ENCODE measurements at regions not wholly inside any gene's neighbourhood (a gene's known extent, or its start where the extent isn't known, plus 50 kb on each side); places are given as distances from the start of the nearest gene placed in this dataset.

DNA sequence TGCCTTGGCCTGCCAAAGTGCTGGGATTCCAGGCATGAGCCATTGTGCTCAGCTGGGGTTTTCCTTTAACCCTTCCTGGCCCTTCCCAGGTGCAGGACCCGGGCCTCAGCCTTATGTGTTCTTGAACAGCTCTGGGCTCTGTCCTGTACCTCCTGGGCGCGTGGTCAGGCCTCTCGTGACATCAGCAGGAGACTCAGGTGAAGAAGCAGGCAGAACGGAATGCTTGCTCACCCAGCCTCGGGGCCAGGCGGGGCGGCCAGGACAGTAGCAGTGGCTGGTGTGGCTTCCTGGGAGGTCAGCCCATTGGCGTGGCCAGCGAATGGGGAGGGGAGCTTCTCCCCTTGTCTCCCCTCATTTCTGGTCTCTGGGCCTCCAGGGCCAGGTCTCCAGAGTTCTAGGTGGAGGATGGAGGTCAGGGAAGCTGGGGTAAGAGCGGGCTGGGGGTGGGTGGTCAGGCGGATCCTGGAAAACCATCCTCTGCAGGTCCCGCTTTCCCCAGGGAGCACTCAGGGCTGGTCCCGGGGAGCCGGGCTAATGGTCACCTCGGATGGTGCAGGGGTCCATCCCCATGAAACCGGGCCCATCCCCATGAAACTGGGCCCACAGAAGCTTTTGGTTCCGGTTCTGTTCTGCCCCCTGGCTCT is 281.5 kb downstream of the SEC14L1 start:
- DNase-seq: no peak

DNA sequence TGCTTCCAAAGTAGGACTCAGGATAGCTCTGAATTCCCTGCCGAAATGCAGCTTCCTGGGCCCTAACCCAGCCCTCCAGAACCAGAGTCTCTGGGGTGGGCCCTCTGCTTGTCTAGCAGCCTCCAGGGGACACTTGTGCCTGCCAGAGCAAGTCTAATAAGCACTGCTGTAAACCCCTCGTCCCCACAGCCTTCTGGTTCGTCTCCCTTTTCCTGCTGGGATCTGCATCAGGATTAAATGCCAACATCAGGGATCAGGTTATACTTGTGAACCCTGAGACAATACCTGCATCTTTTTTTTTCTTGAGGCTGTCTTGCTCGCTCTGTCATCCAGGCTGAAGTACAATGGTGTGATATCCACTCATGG is 282.0 kb downstream of the SEC14L1 start:
- DNase-seq: no peak

DNA sequence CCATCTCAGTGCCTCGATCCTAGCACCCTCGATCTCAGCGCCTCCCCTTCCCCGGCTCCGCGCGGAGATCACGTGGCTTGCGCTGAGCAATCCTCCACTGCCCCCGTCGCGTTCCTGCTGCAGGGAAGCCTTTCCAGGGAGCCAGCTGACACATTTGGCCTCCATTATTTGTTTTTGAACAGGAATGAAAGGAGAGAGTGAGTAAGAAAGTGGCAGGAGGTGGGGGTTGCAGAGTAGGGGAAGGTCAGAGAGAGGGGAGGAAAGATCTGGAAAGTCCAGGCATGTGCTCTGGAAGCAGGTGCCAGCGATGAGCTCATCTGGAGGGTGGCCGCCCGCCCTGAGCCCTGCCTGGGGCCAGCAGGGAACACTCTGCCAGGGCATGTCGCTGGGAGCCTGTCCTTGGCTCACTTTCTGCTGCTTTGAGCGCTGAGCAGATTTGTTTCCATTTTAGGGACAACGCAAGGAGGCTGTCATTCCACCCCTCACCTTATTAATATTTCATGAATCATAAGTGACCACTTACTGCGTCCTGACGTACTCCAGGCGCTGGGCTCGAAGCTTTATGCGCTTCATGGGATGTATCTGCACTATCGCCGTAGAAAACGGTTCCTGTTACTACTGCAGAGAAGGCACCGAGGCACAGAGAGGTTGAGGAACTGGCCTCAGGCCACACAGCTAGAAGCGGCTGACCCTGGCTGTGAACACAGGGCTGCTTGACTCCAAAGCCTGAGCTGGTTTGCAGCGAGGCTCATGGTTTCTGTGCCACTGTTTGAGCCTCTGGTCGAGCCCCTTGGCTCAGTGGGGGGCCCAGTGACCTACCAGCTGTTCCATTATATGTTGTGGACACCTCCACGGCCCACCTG is 283.1 kb downstream of the SEC14L1 start:
- no peak for DNase-seq

DNA sequence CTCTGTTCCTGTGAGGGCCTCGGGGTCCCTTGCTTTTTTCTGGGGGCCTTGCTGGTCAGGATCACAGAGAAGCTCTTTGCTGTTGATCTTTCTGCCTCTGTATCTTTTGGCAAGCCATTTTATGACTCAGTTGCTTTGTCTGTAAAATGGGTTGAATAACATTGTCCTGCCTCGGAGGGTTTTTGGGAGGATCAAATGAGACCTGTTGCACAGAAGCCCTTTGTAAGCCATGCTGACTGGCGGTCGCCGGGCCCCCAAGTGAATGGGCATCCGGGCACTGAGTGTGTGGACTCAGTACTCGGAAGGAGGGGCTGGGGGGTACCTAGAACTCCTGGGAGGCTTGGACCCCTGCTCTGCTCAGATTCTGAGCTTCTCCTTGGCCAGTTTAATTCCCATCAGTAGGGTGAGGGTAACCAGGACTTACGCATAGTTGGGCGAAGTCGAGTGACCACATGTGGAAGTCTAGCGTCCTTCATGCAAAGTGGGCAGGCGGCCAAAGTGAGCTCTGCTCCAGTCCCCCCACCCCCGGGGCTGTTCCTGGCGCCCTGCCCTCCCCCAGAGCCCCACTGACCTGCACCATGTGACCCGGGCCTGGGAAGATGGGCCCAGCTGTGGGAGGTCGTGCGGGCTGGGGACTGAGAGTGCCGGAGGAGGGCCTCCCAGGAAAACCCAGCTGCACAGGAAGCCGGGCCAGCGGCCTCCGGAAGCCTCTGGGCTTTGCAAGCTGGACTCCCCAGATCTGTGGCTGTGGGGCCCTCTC is 284.0 kb downstream of the SEC14L1 start:
- no peak for DNase-seq

DNA sequence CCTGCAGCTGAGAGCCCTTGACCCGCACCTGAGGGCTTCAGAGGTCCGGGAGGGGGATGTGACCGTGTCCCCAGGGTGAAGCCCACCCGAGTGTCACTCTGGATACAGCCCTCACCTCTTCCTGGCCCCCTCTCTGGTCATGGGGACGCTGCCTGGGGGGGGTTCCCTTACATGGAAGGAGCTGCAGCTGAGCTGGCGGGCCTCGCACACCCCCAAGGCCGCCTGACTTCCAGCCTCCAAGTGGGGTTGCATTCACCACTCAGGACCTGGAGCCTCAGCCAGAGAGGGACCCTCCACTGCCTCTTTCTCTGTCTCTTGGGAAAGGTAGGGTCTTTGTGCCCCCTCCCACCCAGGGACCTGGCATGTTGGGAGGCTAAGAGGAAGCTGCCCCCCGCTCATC is 284.6 kb downstream of the SEC14L1 start:
- no peak for DNase-seq

DNA sequence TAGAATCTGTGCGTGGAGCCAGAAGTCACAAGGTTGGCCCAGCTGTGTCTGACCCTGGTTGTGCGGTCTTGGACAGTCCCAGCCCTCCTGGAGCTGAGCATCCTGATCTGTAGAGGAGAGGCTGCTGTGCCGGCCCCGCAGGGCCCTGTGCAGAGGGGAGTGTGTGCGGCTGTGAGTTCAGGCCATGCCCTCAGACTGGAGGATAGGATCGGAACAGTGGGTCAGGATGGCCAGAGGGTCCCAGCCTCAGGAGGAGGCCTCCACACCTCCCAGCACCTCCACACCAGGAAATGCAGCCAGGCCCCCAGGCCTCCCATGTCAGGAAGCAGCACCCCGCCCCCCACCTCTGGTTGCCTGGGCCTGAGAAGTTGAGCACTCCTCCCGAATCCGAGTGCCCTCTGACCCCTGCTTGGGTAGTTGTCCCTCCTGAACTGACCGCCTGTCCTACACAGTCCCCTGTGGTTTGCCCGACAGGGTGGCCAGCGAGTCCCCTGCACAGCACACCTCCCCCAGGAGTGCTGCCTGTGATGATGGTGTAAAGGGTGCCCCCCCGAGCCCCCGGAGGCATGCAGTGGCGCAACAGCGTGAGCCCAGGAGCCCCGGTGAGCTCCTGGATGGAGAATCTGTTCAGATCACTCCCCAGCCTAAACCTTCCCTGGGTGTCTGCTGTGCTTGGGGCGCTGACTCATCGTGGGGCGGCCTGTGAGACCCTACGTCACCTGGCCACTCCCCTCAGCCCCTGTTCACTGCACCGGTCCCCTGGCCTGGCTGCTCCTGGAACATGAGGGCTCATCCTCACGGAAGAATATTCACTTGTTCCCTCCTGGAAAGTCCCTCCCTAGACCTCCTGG is 285.2 kb downstream of the SEC14L1 start:
- DNase-seq: no peak

DNA sequence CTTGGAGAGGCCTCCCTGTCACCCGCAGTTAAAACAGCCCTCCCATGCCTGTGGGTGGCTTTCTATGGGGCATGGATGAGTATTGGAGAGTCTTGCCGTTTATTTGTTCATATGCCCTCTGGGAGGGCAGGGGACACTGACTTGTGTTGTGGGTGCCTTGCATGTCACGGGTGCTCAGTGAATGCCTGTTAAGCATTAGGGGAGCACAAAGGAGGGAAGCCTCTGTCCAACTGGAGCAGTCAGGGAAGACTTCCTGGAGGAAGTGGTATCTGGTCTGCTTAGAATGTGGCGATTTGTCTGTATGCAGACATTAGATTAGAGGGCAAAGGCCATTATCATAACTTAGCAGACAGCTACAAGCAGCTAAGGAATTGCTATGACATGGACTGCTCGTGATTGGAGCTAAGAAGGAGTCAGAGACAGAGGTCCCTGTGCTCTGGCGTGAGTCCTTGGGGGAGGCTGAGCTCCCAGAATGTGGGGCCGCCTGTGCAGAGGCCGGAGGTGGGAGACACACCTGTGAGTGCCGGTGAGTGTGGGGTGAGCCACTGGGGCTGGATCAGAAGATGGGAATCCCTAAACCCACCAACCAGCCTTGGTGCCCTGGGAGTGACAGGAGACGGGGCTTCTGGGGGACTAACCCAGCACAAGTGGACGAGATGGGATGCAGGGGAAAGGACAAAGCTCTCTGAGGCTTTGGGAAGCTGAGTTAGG is 286.1 kb downstream of the SEC14L1 start:
- DNase-seq: no peak

DNA sequence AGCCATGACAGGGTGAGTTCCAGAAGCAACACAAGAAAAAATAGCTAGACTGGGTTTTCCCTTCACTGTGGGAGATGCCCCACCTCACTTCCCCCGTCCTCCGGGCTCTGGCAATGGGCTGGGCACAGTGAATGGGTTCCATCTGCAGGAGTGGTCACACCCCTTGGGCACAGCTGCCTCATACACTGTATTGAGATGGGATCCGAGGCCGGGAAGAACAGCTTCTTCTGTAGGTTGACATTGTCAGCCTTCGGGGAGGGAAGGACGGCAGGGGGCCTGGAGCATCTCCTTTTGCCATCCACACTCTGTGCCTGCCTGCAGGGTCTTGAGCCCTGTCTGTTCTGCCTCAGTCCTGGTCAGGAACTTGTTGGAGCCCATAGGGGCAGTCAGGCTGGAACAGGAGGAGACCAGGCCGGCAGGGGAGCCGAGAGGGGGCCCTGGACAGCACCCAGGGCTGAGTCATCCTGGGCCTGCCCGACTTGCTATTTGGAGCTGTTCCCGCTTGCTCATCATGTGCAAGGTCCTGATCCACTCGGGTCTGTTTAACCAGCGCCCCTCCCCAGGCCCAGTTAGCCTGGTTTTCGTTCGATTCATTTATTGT is 286.7 kb downstream of the SEC14L1 start:
- DNase-seq: no peak

DNA sequence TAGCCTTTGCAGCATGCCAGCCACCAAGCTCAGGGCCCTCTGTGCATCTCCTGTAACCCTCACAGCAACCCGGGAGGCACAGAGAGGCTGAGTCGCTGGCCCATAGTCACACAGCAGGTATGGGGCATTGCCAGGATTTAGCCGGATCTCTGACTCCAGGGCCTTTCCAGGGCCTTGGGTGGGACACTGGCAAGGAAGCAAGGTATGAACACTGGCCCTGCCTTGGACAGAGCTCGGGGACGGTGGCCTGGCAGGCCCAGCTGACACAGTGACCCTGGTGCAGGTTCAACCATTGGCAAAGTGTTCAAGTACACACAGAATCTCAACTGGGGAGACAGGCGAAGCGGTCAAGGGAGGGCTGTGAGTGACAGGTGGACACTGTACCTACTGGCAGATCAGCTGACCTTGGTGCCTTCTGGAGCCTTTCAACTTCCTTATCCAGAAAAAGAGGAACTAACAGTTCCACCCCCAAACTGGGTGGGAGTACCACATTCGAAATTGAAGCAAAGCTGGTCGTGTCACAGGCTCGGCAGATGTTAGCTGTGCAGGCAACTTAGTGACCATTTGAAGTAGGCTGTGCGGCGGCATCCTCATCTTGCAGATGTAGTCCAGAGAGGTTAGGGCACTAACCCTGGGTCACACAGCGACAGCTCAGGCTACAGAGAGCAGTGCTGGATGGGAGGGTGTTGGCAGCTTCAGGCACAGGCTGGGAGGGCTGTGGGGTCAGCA is 287.4 kb downstream of the SEC14L1 start:
- DNase-seq: no peak

DNA sequence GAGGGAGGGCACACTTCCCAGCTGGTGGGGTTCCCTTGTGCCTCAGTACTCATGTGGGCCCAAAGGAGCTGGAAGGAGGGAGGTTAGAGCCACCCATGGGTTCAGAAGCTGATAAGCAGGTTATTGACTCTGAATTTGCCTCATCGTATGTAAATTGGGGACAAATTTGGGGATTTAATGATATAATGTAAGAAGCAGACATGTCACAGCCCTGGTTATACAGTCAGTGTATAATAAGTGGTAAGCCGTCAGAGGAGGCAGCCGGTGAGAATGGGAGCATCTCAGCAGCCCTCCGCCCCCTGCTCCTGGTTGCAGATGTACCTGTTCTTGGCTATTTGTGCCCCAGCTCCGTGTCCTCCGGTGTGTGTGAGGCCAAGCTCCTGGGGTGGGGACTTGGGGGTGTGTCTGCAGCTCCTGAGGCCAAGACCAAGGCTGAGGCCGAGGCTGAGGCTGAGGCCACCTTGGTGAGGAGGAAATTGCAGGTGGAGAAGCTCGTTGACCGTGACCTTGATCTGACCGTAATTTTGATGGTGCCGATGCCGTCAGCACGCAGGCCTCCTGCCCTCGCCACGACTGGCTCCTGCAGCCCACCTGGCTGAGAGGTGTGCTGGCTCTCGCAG is 288.1 kb downstream of the SEC14L1 start:
- no peak for DNase-seq

DNA sequence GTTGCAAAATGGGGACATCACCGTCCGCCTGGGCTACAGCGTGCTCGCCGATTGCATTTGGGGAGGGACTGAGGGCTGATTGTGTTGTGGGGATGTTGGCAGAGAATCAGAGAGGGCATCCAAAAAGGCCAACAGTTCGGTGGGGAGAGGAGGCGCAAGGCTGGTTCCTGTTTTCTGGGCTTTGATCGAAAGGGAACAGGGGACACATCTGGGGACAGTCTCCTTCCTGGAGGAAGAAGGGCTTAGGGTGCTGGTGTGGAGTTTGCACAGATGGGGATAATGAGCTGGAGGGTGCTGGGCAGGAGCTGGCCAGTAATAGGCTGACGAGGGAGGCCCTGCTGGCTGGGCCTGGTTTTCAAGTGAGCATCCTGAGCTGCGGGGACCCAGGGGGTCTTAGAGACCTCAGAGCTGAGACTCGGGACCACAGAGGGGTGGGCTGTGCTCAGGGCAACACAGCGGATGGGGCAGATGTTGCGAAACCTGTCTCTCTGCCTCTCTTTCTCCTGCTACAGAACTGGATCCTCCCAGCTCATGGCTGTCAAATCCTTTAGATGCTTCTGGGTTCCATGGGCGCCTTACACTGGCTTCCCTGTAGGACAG is 288.7 kb downstream of the SEC14L1 start:
- DNase-seq: no peak

DNA sequence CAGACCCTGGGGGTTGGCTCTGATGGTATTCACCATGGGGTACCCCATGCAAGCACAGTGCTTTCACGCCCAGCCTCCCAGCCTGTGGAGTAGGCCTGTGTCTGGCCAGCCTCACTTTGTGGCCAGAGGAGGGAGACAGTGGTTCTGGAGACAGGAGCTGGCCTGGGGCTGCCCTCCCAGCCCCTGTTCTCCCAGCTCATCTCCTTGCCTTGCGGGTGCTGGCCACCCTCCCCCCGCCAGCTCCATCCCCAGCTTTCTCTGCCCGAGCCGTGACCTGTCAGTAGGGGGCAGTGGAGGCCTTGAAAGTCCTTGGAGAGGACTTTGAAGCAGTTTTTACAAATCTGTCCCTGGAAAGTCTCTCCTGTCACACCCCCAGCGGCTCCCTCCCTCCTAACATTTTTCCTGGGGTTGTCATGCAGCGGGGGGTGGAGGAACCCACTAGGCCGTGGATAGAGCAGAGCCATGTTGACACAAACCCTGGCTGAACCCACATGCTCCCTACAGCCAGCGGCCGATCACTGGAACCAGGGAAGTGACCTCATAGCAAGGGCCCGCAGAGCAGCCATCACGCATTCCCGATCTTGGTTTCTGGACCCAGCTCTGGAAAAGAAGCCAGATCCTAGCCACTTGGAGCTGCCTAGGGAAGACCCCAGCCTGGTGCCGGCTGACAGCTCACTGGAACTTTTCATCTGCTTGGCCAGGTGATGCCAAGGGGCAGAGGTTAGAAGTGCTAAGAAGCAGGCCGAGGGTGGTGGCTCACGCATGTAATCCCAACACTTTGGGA is 289.4 kb downstream of the SEC14L1 start:
- DNase-seq: no peak

DNA sequence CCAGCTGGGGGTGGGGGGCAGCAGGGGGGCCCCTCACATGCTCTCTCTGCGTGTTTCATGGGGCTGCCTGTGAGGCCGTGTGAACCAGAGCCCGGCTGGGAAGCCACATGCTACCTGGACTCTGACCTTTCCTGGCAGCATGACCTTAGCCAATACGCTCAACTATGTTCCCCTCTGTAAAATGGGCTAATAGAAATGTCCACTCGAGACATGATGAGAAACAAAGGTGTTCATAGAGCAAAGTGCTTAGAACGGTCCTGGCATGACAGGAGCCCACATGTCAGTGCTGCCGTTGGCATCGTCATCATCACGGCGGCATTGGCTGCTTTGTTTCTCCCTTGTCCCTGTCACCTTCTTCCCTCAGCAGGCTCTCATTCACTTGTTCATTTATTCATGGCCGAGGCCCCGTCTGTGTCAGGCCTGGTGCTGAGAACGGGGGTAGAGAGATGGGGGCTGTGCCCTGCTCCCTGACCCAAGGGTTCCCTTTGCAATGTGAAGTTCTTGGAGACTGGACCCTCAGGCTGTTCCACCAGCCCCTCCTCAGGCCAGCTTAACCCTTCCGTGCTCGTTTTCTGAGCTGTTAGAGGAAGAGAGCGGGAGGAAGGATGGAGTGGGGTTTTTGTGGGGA is 291.4 kb downstream of the SEC14L1 start:
- DNase-seq: no peak

DNA sequence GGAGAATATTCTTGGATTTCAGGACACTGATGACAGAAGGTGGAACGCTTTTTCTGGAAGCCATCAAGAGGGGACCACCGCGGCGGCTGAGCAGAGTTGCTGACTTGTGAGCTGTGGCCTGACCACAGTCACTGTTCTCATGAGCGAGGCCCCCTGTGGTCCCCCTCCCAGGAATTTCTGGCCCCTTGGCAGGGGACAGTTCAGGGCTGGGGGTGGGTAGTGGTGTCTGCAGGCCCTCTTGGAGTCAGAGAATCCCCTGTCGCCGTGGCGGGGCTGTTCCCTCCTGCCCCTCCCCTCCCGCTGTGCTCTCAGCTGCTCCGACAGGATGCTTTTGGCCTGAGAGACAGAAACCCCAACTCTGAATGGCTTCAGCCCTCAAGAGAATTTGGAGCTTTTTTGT is 292.0 kb downstream of the SEC14L1 start:
- DNase-seq: no peak

DNA sequence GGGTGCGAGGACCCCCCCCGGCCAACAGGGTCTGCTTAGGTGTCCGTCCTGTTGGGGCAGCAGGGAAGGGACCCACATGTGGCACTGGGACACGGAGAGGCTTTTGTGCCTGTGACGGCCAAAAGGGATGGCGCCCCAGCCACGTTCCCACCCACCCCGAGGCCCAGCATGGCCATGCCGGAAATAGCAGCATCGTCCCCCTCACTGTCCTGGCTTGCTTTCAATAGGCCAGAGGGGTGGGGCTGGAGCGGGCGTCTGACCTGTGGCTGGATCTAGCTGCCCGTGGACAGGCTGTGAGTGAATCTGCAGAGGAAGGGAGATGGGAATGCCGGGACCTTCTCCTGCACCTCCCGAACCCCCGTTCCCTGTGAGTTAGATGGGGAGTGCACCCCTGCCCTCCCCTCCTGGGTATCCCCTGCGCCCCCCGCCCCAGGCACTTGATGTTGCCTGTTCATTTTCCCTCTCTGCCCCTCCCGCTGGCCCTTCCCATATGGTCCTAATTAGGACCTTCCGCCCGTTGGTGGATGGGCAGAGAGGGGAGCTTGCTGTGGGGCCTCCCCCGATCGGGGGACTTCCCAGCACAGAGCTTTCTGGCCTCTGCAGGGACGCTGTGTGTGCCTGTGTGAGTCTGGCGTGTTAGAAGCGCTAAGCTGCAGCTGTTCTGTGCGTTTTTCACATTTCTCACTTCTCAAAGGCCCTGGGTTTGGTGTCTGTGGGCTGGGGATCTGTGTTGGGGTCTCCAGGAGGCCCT is 292.8 kb downstream of the SEC14L1 start:
- no peak for DNase-seq

DNA sequence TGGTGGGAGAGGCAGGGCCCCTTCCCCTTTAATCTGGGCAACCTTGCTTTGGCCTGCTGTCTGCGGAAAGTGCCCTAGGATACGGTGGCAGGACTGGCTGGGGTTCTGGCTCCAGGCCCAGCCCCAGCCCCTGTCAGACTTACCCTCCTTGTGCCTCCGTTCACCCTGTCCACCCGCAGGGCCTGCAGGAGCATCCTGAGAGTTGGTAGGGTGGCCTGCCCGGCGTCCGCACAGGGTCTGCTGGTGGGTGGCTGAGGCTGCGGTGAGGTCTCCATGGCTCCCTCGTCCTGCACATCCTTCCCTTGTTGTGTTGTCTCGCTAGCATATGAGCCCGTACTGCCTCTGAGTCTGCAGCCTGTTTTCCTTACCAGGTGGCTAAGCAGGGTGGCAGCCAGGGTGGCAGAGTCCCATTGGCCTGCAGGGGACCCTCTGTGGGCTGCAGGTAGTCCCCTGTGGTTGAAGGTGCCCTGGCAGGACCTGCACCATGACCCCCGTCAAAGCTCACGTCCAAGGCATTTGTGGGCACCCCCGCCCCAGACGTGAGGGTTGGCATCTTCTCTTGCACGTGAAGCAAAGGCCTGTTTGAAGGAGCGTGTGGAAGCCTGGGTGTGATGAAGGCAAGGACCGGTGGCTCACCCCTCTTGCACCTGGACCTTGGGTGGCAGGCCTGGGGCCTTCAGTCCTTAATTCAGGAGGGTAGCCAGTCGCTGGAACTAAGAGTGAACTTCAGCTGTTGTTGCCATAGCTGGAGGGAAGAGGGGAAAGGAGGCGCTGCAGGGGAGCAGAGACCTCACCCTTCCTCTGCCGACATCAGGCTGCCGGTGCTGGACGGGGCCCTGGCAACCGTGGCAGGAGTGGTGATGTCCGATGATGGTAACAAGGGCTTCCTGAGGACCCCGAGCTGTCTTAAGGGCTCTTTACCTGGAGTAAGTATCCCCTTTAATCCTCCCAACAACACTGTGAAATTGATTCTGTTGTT is 293.7 kb downstream of the SEC14L1 start:
- DNase-seq: no peak
